ENCODE measurements at regions not wholly inside any gene's neighbourhood (a gene's known extent, or its start where the extent isn't known, plus 50 kb on each side); places are given as distances from the start of the nearest gene placed in this dataset.
"Not testable (repeated sequence)": the region's sequence is repeated elsewhere in the genome, so short reads cannot be mapped to it uniquely, and the experiment has no call there.

DNA sequence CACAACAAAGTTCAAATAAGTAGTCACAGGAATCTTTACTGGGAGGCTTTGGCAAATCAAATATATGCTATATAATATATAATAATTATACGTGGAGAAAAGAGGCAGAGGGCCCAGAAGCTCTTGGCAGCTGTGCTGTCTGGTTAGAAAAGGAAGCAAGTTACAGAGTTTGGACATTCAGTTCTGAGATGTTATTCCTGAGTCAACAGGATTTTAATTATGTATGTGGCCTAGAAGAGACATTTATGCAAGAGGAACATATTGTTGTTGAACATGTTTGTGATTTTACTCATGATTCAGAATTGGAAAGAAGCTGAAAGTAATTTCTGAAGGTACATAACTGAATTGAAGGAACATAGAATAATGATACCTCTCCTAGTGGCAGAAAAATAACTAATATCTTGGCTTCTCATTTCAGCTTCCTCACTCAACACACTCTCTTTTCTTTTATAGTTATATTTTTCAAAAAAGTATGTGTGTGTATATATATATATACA lies 79.7 kb upstream of the GPR89A start:
- H3K4me2 ChIP-seq (ENCODE audit: low read length); H3K79me2 ChIP-seq (ENCODE audit: control insufficient read depth, low read length); H3K4me3 ChIP-seq (ENCODE audit: low read length); H4K20me1 ChIP-seq (ENCODE audit: control insufficient read depth, insufficient read depth, low read depth, low read length); H3F3A ChIP-seq (ENCODE audit: control insufficient read depth, insufficient read depth); H3K27me3 ChIP-seq (ENCODE audit: control insufficient read depth, low read length); H3K9me3 ChIP-seq (ENCODE audit: control insufficient read depth, insufficient read depth, low read length); H3K9me2 ChIP-seq (replicated peaks; ENCODE audit: control insufficient read depth, low read length); H3K27ac ChIP-seq (ENCODE audit: low read depth, low read length); H3K4me1 ChIP-seq (ENCODE audit: control insufficient read depth, low read length); H3K36me3 ChIP-seq (ENCODE audit: control insufficient read depth, low read length): not testable (repeated sequence)

- not testable (repeated sequence) for H3K9me3 ChIP-seq (ENCODE audit: control insufficient read depth, insufficient read depth, low read length); H4K20me1 ChIP-seq (ENCODE audit: control insufficient read depth, insufficient read depth, low read depth, low read length); H3K36me3 ChIP-seq (ENCODE audit: control insufficient read depth, low read length); H3K27me3 ChIP-seq (ENCODE audit: control insufficient read depth, low read length); H3K9me2 ChIP-seq (replicated peaks; ENCODE audit: control insufficient read depth, low read length); H3K27ac ChIP-seq (ENCODE audit: low read depth, low read length); H3K79me2 ChIP-seq (ENCODE audit: control insufficient read depth, low read length); H3K4me1 ChIP-seq (ENCODE audit: control insufficient read depth, low read length); H3K4me3 ChIP-seq (ENCODE audit: low read length); H3F3A ChIP-seq (ENCODE audit: control insufficient read depth, insufficient read depth); H3K4me2 ChIP-seq (ENCODE audit: low read length)
Observed at GRCh38 chr1:145520159-145520558, 87.6 kb upstream of the GPR89A start.

DNA sequence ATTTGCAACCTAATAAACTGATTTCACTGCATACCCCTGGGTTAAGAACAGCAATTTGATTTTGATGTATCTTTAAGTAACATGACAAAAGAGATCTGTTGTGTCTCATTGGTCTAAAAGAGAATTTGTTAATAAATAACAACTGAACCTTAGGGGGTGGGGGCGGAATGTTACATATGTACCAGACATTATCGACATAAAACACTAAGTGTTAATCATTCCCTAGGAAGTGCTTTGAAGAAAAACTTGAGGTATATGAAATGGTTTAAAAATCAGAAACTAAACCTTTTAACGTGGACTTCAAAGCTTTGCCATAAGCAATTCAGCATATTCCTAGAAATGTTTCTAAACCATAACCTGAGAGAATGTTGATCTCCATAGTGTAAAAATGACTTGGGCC lies 88.5 kb upstream of the GPR89A start:
- H3K9me2 ChIP-seq (replicated peaks; ENCODE audit: control insufficient read depth, low read length); H3K36me3 ChIP-seq (ENCODE audit: control insufficient read depth, low read length); H4K20me1 ChIP-seq (ENCODE audit: control insufficient read depth, insufficient read depth, low read depth, low read length); H3F3A ChIP-seq (ENCODE audit: control insufficient read depth, insufficient read depth); H3K4me1 ChIP-seq (ENCODE audit: control insufficient read depth, low read length); H3K4me3 ChIP-seq (ENCODE audit: low read length); H3K9me3 ChIP-seq (ENCODE audit: control insufficient read depth, insufficient read depth, low read length); H3K27me3 ChIP-seq (ENCODE audit: control insufficient read depth, low read length); H3K79me2 ChIP-seq (ENCODE audit: control insufficient read depth, low read length); H3K4me2 ChIP-seq (ENCODE audit: low read length); H3K27ac ChIP-seq (ENCODE audit: low read depth, low read length): not testable (repeated sequence)

- H3F3A ChIP-seq (ENCODE audit: control insufficient read depth, insufficient read depth); H3K27me3 ChIP-seq (ENCODE audit: control insufficient read depth, low read length); H4K20me1 ChIP-seq (ENCODE audit: control insufficient read depth, insufficient read depth, low read depth, low read length); H3K9me2 ChIP-seq (replicated peaks; ENCODE audit: control insufficient read depth, low read length); H3K36me3 ChIP-seq (ENCODE audit: control insufficient read depth, low read length); H3K27ac ChIP-seq (ENCODE audit: low read depth, low read length); H3K4me3 ChIP-seq (ENCODE audit: low read length); H3K4me1 ChIP-seq (ENCODE audit: control insufficient read depth, low read length); H3K79me2 ChIP-seq (ENCODE audit: control insufficient read depth, low read length); H3K4me2 ChIP-seq (ENCODE audit: low read length); H3K9me3 ChIP-seq (ENCODE audit: control insufficient read depth, insufficient read depth, low read length): not testable (repeated sequence)
Observed at GRCh38 chr1:145513017-145513416, 87.6 kb upstream of the NBPF20 start.

GRCh38 chr1:145508053-145508452 lies 82.7 kb upstream of the NBPF20 start:
- not testable (repeated sequence) for H3K4me1 ChIP-seq (ENCODE audit: control insufficient read depth, low read length)

DNA sequence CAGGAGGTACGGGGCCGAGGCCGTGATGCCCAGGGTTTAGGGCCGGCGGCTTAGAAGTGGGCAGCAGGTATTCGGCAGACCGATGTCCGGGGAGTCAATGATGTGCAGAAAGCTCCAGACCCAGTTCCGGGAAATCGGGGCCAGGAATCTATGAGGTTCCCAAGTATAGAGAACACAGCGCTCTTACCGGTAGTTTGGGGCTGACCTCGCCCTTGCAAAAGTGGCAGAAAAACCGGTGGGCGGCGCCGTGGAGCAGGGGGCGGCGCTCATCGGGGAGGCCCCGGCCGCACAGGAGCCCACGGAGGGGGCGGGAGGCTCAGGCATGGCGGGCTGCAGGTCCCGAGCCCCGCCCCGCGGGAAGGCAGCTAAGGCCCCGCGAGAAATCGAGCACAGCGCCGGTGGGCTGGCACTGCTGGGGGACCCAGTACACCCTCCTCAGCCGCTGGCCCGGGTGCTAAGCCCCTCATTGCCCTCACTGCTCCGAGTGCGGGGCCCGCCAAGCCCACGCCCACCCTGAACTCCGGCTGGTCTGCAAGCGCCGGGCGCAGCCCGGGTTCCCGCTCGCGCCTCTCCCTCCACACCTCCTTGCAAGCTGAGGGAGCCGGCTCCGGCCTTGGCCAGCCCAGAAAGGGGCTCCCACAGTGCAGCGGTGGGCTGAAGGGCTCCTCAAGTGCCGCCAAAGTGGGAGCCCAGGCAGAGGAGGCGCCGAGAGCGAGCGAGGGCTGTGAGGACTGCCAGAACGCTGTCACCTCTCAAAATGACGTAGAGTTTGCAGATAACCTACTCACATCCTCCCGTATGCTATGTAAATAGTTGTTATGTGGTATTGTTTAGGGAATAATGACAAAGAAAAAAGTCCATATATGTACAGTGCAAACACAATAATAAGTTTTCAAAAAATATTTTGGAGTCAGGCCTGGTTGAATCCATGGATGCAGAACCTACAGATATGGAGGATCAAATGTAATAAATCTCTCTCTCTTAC lies 80.6 kb upstream of the NBPF20 start:
- not testable (repeated sequence) for H3K27me3 ChIP-seq (ENCODE audit: control insufficient read depth, low read length); H4K20me1 ChIP-seq (ENCODE audit: control insufficient read depth, insufficient read depth, low read depth, low read length); H3K4me1 ChIP-seq (ENCODE audit: control insufficient read depth, low read length); H3K4me3 ChIP-seq (ENCODE audit: low read length); H3K27ac ChIP-seq (ENCODE audit: low read depth, low read length); H3K79me2 ChIP-seq (ENCODE audit: control insufficient read depth, low read length); H3K36me3 ChIP-seq (ENCODE audit: control insufficient read depth, low read length); H3K9me3 ChIP-seq (ENCODE audit: control insufficient read depth, insufficient read depth, low read length); H3K4me2 ChIP-seq (ENCODE audit: low read length); H3K9me2 ChIP-seq (replicated peaks; ENCODE audit: control insufficient read depth, low read length); H3F3A ChIP-seq (ENCODE audit: control insufficient read depth, insufficient read depth)

More at GRCh38 chr1:145508053-145508452, 82.7 kb upstream of the NBPF20 start:
- not testable (repeated sequence) for H3K9me3 ChIP-seq (ENCODE audit: control insufficient read depth, insufficient read depth, low read length); H3K4me2 ChIP-seq (ENCODE audit: low read length); H4K20me1 ChIP-seq (ENCODE audit: control insufficient read depth, insufficient read depth, low read depth, low read length); H3K4me3 ChIP-seq (ENCODE audit: low read length); H3K27me3 ChIP-seq (ENCODE audit: control insufficient read depth, low read length); H3K9me2 ChIP-seq (replicated peaks; ENCODE audit: control insufficient read depth, low read length); H3F3A ChIP-seq (ENCODE audit: control insufficient read depth, insufficient read depth); H3K79me2 ChIP-seq (ENCODE audit: control insufficient read depth, low read length); H3K27ac ChIP-seq (ENCODE audit: low read depth, low read length); H3K36me3 ChIP-seq (ENCODE audit: control insufficient read depth, low read length)

DNA sequence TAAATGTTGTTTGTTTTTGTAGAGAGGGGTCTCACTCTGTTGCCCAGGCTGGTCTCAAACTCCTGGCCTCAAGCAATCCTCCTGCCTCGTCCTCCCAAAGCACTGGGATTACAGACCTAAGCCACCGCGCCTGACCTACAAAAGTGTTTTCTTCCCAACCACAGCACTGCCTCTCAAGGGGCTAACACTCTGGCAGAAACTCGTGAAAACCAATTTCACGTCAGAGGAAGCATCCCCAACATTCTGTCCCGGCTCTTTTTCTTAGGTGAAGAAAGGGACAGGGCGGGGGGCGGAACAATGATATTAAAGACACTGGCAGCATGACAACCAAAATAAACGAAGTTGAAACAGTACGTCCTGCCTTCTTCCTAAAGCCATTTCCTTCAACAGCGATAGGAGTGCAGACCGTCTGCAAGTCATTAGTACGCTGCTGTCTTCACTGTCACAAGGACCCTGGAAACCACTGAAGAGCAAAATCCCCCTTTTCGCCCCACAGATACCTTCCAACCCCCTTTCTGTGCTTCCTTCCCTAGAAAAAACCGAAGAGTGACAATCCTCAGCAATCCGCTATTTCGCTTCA lies 79.5 kb upstream of the NBPF20 start:
- not testable (repeated sequence) for H3K4me3 ChIP-seq (ENCODE audit: low read length); H3K27me3 ChIP-seq (ENCODE audit: control insufficient read depth, low read length); H3F3A ChIP-seq (ENCODE audit: control insufficient read depth, insufficient read depth); H3K27ac ChIP-seq (ENCODE audit: low read depth, low read length); H4K20me1 ChIP-seq (ENCODE audit: control insufficient read depth, insufficient read depth, low read depth, low read length); H3K79me2 ChIP-seq (ENCODE audit: control insufficient read depth, low read length); H3K4me2 ChIP-seq (ENCODE audit: low read length); H3K9me3 ChIP-seq (ENCODE audit: control insufficient read depth, insufficient read depth, low read length); H3K4me1 ChIP-seq (ENCODE audit: control insufficient read depth, low read length); H3K9me2 ChIP-seq (replicated peaks; ENCODE audit: control insufficient read depth, low read length); H3K36me3 ChIP-seq (ENCODE audit: control insufficient read depth, low read length)

- H4K20me1 ChIP-seq (ENCODE audit: control insufficient read depth, insufficient read depth, low read depth, low read length); H3F3A ChIP-seq (ENCODE audit: control insufficient read depth, insufficient read depth): not testable (repeated sequence)
Observed at GRCh38 chr1:145504310-145504709, 78.9 kb upstream of the NBPF20 start.

More at GRCh38 chr1:145504310-145504709, 78.9 kb upstream of the NBPF20 start:
- not testable (repeated sequence) for H3K79me2 ChIP-seq (ENCODE audit: control insufficient read depth, low read length); H3K27me3 ChIP-seq (ENCODE audit: control insufficient read depth, low read length); H3K27ac ChIP-seq (ENCODE audit: low read depth, low read length); H3K9me2 ChIP-seq (replicated peaks; ENCODE audit: control insufficient read depth, low read length); H3K4me1 ChIP-seq (ENCODE audit: control insufficient read depth, low read length); H3K4me2 ChIP-seq (ENCODE audit: low read length); H3K36me3 ChIP-seq (ENCODE audit: control insufficient read depth, low read length); H3K9me3 ChIP-seq (ENCODE audit: control insufficient read depth, insufficient read depth, low read length); H3K4me3 ChIP-seq (ENCODE audit: low read length)
